ENCODE measurements at regions not wholly inside any gene's neighbourhood (a gene's known extent, or its start where the extent isn't known, plus 50 kb on each side); places are given as distances from the start of the nearest gene placed in this dataset.
"Not testable (repeated sequence)": the region's sequence is repeated elsewhere in the genome, so short reads cannot be mapped to it uniquely, and the experiment has no call there.

GRCh38 chr5:176060472-176061268 is 92.6 kb upstream of the THOC3 start:
- DNase-seq, result not testable (repeated sequence)

DNA sequence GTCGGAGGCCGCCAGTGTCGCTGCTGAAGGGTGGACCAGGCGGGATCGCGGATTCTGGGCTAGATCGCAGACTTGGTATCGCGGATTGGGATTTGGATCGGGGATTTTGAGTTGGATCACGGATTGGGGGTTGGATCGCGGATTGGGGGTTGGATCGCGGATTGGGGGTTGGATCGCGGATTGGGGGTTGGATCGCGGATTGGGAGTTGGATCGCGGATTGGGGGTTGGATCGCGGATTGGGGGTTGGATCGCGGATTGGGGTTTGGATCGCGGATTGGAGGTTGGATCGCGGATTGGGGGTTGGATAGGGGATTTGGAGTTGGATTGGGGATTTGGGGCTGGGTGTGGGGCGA is 93.1 kb upstream of the THOC3 start:
- DNase-seq, result not testable (repeated sequence)

DNA sequence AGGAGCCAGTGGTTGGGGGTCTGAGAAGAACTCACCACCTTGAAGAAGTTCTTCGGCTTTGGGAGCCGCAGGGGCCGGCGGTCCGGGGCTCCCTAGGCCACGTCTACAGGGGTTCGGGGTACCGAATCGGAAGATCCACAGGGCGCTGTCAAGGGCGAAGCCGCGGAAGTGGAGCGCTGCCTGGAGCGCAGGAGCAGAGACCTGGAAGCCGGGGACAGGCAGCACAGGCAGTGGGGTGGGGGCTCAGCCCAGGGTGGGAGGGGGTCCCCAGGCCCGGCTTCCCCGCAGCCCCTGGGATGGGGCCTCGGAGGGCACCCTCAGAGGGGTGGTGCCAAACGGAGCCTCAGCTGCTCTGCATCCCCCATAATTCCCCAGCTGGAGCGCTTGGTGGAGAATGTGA is 93.5 kb upstream of the THOC3 start:
- not testable (repeated sequence) for DNase-seq

DNA sequence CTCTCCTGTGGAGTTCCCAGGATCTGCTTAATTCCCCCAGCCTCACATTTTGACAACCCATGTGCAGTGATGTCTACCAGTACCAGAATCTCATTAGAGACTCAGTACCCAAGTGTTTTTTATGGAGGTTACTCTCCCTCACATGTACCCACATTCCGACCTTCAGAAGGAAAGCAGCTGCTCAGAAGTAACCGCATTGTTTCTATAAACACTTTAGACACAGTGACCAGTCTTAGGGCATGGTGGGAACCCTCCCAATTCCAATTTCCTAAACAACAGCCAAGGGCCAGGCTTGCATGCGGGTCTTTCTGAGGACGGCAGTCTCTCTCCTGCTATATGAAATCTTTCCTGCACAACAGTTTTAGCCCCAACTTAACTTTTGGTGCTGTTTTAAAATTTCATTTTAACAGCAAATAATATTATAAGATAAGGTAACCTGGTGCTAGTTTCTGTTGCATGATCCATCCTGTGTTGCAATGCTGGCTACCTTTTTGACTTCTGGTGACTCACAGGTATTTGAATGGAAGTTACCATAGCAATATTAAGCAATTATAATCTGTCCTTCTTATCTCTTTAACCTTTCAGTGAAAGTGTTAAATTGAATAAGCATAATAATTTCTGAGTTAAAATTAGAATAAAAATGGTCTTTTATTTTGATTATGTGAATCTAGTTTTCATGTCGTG is 98.3 kb upstream of the THOC3 start:
- DNase-seq, result not testable (repeated sequence)

- not testable (repeated sequence) for DNase-seq
Observed at GRCh38 chr5:176067162-176067561, 99.0 kb upstream of the THOC3 start.

- DNase-seq, result not testable (repeated sequence)
Observed at GRCh38 chr5:176067948-176068347, 99.8 kb upstream of the THOC3 start.

GRCh38 chr5:176073996-176074571 is 106.0 kb upstream of the THOC3 start:
- DNase-seq, result not testable (repeated sequence)

DNA sequence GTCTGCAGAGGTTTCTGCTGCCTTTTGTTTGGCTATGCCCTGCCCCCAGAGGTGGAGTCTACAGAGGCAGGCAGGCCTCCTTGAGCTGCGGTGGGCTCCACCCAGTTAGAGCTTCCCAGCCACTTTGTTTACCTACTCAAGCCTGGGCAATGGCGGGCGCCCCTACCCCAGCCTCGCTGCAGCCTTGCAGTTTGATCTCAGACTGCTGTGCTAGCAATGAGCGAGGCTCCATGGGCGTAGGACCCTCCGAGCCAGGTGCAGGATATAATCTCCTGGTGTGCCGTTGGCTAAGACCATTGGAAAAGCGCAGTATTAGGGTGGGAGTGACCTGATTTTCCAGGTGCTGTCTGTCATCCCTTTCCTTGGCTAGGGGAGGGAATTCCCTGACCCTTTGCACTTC is 115.6 kb upstream of the THOC3 start:
- DNase-seq, result not testable (repeated sequence)

- not testable (repeated sequence) for DNase-seq
Observed at GRCh38 chr5:176103083-176103482, 135.0 kb upstream of the THOC3 start.

GRCh38 chr5:176112888-176113287 is 125.3 kb upstream of the SIMC1 start:
- not testable (repeated sequence) for DNase-seq

- not testable (repeated sequence) for DNase-seq
Observed at GRCh38 chr5:176113673-176114335, 124.4 kb upstream of the SIMC1 start.

- not testable (repeated sequence) for DNase-seq
Observed at GRCh38 chr5:176114825-176115224, 123.4 kb upstream of the SIMC1 start.

GRCh38 chr5:176117699-176118238 is 120.5 kb upstream of the SIMC1 start:
- DNase-seq, result not testable (repeated sequence)

- not testable (repeated sequence) for DNase-seq
Observed at GRCh38 chr5:176122361-176122760, 115.9 kb upstream of the SIMC1 start.

GRCh38 chr5:176124120-176124519 is 114.1 kb upstream of the SIMC1 start:
- DNase-seq, result not testable (repeated sequence)

DNA sequence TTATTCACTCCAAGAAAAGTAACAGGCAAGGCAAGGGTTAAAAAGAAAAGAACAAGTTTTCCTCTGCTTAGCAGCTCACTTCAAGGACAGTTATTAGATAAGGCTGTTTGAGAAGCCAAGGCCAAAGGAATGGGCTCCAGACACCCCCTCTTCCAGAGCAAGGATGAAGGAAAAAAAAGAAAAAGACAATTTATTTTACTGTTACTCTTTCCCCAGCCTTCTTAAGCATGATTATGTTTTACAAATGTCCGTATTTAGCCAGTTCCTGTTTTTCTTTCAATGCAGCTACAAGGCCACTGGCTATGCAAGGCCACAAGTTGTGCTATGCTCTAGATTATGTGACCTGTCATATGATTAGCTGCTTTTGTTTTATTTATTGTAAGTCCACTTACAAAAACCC is 106.5 kb upstream of the SIMC1 start:
- DNase-seq, result no peak

- no peak for DNase-seq
Observed at GRCh38 chr5:176132471-176133288, 105.5 kb upstream of the SIMC1 start.

- DNase-seq, result no peak
Observed at GRCh38 chr5:176133289-176133870, 104.8 kb upstream of the SIMC1 start.

- DNase-seq, result no peak
Observed at GRCh38 chr5:176133877-176134276, 104.3 kb upstream of the SIMC1 start.

DNA sequence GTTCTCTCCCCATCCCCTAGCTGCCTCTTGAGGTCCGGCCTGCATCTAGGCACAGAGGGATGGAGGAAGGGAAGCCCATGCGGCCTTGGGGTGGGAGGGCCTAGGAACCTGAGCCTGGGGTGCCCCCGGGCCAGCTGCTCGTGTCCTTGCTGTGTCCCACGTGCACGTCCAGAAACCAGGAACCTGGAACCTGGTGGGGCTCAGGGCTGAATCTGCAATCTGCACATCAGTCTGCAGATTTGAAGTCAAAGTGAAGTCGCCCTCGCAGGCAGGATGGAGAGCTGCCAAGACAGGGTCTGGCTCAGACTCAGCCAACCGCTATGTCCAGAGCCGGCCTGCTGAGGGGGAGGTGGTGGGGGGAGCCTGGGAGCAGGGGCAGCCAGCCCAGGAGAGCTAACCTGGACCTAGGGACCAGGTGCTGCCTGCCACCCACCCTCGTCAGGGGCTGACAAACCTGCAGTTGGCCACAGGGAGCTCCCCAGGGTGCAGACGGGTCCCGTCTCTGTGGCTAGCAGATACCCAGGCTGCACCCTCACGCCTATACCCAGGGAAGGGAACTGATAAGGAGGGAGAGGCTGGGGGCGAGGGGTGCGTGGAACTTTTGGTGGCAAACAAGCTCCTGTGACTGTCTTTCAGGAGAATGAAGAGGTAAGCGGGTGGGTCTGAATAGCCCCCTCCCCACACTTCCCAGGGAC is 103.5 kb upstream of the SIMC1 start:
- no peak for DNase-seq

DNA sequence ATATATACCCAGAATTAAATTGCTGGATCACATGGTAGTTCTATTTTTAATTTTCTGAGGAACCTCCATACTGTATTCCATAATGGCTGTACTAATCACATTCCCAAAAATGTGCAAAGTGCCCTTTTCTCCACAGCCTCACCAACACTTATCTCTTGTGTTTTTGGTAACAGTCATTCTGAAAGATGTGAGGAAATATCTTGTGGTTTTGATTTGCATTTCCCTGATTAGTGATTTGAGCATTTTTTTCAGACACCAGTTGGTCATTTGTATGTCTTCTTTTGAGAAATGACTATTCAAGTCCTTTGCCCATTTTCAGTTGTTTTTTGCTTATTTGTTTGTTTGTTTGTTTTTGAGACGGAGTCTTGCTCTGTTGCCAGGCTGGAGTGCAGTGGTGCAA is 98.1 kb upstream of the SIMC1 start:
- peak in 1 of 5 donors; percentile 29 for DNase-seq

Measured in T-helper 1 cell (primary cell).